ENCODE measurements at regions not wholly inside any gene's neighbourhood (a gene's known extent, or its start where the extent isn't known, plus 50 kb on each side); places are given as distances from the start of the nearest gene placed in this dataset.

GRCh38 chr11:134537941-134538340, 125.9 kb upstream of the B3GAT1 start:
- DNase-seq (ENCODE audit: extremely low read depth, low read depth), result no peak
- TF ChIP-seq, protein P1, sequence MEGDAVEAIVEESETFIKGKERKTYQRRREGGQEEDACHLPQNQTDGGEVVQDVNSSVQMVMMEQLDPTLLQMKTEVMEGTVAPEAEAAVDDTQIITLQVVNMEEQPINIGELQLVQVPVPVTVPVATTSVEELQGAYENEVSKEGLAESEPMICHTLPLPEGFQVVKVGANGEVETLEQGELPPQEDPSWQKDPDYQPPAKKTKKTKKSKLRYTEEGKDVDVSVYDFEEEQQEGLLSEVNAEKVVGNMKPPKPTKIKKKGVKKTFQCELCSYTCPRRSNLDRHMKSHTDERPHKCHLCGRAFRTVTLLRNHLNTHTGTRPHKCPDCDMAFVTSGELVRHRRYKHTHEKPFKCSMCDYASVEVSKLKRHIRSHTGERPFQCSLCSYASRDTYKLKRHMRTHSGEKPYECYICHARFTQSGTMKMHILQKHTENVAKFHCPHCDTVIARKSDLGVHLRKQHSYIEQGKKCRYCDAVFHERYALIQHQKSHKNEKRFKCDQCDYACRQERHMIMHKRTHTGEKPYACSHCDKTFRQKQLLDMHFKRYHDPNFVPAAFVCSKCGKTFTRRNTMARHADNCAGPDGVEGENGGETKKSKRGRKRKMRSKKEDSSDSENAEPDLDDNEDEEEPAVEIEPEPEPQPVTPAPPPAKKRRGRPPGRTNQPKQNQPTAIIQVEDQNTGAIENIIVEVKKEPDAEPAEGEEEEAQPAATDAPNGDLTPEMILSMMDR (IDR thresholded peaks at IDR 0.05; ENCODE audit: low read depth, low read length), result no peak

GRCh38 chr11:134537296-134537695, 125.3 kb upstream of the B3GAT1 start:
- TF ChIP-seq, protein P1 (IDR thresholded peaks at IDR 0.05; ENCODE audit: low read depth, low read length), result no peak
- no peak for DNase-seq (ENCODE audit: extremely low read depth, low read depth)

DNA sequence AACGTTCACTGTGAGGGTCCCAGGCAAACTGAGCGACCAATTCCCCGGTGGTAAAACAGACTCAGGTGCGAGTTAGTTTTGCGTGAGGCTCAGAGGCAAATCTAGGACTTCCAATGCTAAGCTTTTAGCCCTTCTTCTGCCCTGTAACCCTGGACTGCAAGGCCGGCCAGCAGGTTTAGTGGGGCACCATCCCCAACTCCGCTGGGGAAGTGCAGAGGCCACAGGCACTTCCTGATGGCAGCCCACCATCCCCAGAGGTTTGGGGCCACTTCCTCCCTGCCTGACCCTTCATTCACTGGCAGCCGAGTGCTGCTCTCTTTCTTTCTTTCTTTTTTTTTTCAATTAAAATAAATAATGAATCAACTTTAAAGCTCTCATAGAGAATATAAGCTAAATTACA, 124.6 kb upstream of the B3GAT1 start:
- DNase-seq (ENCODE audit: extremely low read depth, low read depth), result no peak
- TF ChIP-seq, protein P1 (IDR thresholded peaks at IDR 0.05; ENCODE audit: low read depth, low read length), result no peak

- DNase-seq (ENCODE audit: extremely low read depth, low read depth), result no peak
- TF ChIP-seq, protein P1 (IDR thresholded peaks at IDR 0.05; ENCODE audit: low read depth, low read length), result no peak
Observed at GRCh38 chr11:134536219-134536618, 124.2 kb upstream of the B3GAT1 start.

DNA sequence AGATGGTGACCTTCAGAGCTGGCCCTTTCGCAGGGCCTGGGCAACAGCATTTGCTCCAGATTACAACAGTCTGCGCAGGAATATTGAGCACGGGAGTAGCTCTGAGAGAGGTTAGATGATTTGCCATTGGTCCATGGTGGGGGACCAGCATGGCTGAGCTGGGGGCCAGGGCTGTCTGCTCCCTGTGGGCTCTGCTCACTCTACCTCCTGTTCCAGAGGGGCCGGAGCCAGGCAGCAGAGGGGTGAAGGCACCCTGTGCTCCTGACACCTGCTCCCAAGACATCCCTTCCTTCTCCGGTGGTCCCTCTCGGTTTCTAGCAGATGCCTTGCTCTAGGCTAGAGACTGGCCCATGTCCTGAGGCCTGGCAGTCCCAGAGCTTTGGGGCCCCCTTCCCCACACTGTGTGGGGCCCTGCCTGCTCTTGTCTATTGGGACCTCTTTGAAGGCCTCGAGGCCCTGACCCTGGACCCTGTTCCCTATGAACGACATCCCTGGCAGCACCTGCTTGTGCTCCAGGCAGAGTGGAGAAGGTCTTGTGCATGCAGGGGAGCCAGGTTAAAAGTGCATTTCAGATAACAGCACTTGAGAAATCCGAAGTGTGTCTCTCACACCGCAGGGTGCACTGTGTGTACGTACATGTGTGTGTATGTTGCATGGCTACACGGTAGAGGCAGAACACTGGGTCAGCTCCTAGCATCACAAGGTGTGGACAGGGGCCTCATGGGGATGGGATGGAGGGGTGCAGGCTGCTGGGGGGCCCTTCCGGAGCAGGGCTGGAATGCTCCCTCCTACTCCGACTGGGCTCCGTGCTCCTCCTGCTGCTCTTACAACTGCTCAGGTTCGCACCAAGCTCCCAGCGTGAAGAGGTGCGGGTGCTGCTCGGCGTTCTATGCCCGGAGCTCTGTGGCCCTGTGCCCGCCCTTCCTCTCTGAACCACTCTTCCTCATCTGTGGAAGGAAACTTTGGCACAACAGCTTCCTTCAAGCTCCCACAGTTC, 123.3 kb upstream of the B3GAT1 start:
- TF ChIP-seq, protein P1 (IDR thresholded peaks at IDR 0.05; ENCODE audit: low read depth, low read length), result no peak

DNA sequence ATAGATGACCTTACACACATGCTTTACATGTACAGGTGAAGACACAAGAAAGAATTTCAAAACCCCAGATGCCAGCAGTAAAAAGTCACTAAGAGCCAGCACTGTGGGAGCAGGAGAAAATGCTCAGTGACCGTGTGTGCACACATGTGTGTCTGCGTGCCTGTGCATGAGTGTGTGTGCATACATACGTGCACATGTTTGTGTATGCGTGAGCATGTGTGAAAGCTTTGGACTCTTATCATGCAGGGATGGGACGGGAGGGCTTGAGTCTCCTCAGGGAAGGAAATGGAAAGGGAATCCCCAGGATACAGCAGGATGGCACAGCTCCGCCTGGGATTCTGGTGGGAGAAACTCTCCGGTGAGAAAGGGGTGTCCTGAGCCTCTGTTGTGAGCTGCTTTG, 121.5 kb upstream of the B3GAT1 start:
- TF ChIP-seq, protein P1 (IDR thresholded peaks at IDR 0.05; ENCODE audit: low read depth, low read length), result no peak
- no peak for DNase-seq (ENCODE audit: extremely low read depth, low read depth)

More for the DNA sequence above, 123.3 kb upstream of the B3GAT1 start:
- no peak for DNase-seq (ENCODE audit: extremely low read depth, low read depth)

GRCh38 chr11:134532921-134533421, 120.9 kb upstream of the B3GAT1 start:
- no peak for DNase-seq (ENCODE audit: extremely low read depth, low read depth)
- TF ChIP-seq, protein P1 (IDR thresholded peaks at IDR 0.05; ENCODE audit: low read depth, low read length), result no peak
